ENCODE measurements at regions not wholly inside any gene's neighbourhood (a gene's known extent, or its start where the extent isn't known, plus 50 kb on each side); places are given as distances from the start of the nearest gene placed in this dataset.
A peak's percentile ranks its signal among the peaks of the same experiment; 100 is the strongest.

GRCh38 chr4:153137677-153138630, 66.3 kb upstream of the TRIM2 start:
- no peak for DNase-seq (ENCODE audit: low read depth)

GRCh38 chr4:153138736-153139135, 65.5 kb upstream of the TRIM2 start:
- no peak for DNase-seq (ENCODE audit: low read depth)

- DNase-seq (ENCODE audit: low read depth) = peak; percentile 47
These were observed 63.9 kb upstream of the TRIM2 start for GRCh38 chr4:153140294-153140693.

GRCh38 chr4:153141238-153141637, 63.0 kb upstream of the TRIM2 start:
- DNase-seq (ENCODE audit: low read depth) = no peak

- DNase-seq (ENCODE audit: low read depth) = peak; percentile 71
These were observed 61.4 kb upstream of the TRIM2 start for GRCh38 chr4:153142700-153143438.

GRCh38 chr4:153143527-153144348, 60.5 kb upstream of the TRIM2 start:
- DNase-seq (ENCODE audit: low read depth) = peak; percentile 84

- DNase-seq (ENCODE audit: low read depth) = peak; percentile 13
These were observed 58.2 kb upstream of the TRIM2 start for GRCh38 chr4:153146031-153146430.

GRCh38 chr4:153146961-153147360, 57.3 kb upstream of the TRIM2 start:
- DNase-seq (ENCODE audit: low read depth) = no peak

- no peak for DNase-seq (ENCODE audit: low read depth)
These were observed 55.5 kb upstream of the TRIM2 start for GRCh38 chr4:153148791-153149190.

- DNase-seq (ENCODE audit: low read depth) = peak; percentile 64
These were observed 52.4 kb upstream of the TRIM2 start for GRCh38 chr4:153151535-153152455.

- peak; percentile 34 for DNase-seq (ENCODE audit: low read depth)
These were observed 51.5 kb upstream of the TRIM2 start for GRCh38 chr4:153152501-153153338.

- DNase-seq (ENCODE audit: low read depth) = peak; percentile 64
These were observed 50.8 kb upstream of the TRIM2 start for GRCh38 chr4:153153339-153153871.

GRCh38 chr4:153154007-153154975, 50.0 kb upstream of the TRIM2 start:
- peak; percentile 45 for DNase-seq (ENCODE audit: low read depth)

Measured in RPMI7951 (cell line).